GM23338 (cell line): ENCODE measurements at regions not wholly inside any gene's neighbourhood (a gene's known extent, or its start where the extent isn't known, plus 50 kb on each side); places are given as distances from the start of the nearest gene placed in this dataset.

Experiments
- ATAC-seq: fragments of 200-7000 bp; cut with Tn5 transposase; 3 replicates; pipeline ENCODE4 v1.9.1; 2020
- DNase-seq: peaks from one replicate; pipeline ENCODE4 v3.0.0-alpha.2; 2015; ENCODE audit warnings: low spot score
- H2AFZ ChIP-seq: fragments of 200-600 bp; sonication (generic); 2 replicates; pipeline ENCODE4 v1.8.0; 2016; ENCODE audit warnings: antibody characterized with exemption, mild to moderate bottlenecking, moderate library complexity
- H3F3A ChIP-seq: fragments of 200-600 bp; sonication (generic); replicated peaks from 2 replicates; pipeline ENCODE4 v1.8.0; 2017; ENCODE audit warnings: antibody characterized with exemption, mixed run types, low read depth
- H3K27ac ChIP-seq: fragments of 200-600 bp; sonication (generic); 2 replicates; pipeline ENCODE4 v1.6.1; 2016; ENCODE audit warnings: low read depth
- H3K27me3 ChIP-seq: fragments of 200-600 bp; sonication (generic); 2 replicates; pipeline ENCODE4 v1.8.0; 2016; ENCODE audit warnings: mild to moderate bottlenecking, mixed run types, moderate library complexity; ENCODE audit not compliant: insufficient read depth
- H3K36me3 ChIP-seq: fragments of 200-600 bp; sonication (generic); 2 replicates; pipeline ENCODE4 v1.8.0; 2016; ENCODE audit warnings: mild to moderate bottlenecking; ENCODE audit not compliant: insufficient read depth
- H3K4me1 ChIP-seq: fragments of 200-600 bp; sonication (generic); 2 replicates; pipeline ENCODE4 v1.8.0; 2016; ENCODE audit warnings: mild to moderate bottlenecking, moderate library complexity; ENCODE audit not compliant: insufficient read depth
- H3K4me2 ChIP-seq: fragments of 200-600 bp; sonication (generic); 2 replicates; pipeline ENCODE4 v1.7.1; 2017; ENCODE audit warnings: mixed run types
- H3K4me3 ChIP-seq: fragments of 200-600 bp; sonication (generic); 2 replicates; pipeline ENCODE4 v1.6.1; 2016; ENCODE audit warnings: mixed run types
- H3K79me2 ChIP-seq: fragments of 200-600 bp; sonication (generic); replicated peaks from 2 replicates; pipeline ENCODE4 v1.8.0; 2017; ENCODE audit warnings: mild to moderate bottlenecking; ENCODE audit not compliant: insufficient read depth
- H3K9me2 ChIP-seq: fragments of 200-600 bp; sonication (generic); 2 replicates; pipeline ENCODE4 v1.8.0; 2017; ENCODE audit not compliant: insufficient read depth
- H4K20me1 ChIP-seq: fragments of 200-600 bp; sonication (generic); replicated peaks from 2 replicates; pipeline ENCODE4 v1.8.0; 2017; ENCODE audit warnings: mild to moderate bottlenecking; ENCODE audit not compliant: insufficient read depth
- H3K27ac Mint-ChIP-seq: 2 replicates; pipeline ENCODE4 v1.8.0; 2020; ENCODE audit warnings: inconsistent platforms, mild to moderate bottlenecking, moderate library complexity, mixed read lengths
- H3K27me3 Mint-ChIP-seq: 3 replicates; pipeline ENCODE4 v1.8.0; 2022; ENCODE audit warnings: low read depth, mild to moderate bottlenecking, moderate library complexity, mixed read lengths, inconsistent platforms; ENCODE audit not compliant: insufficient read depth, poor library complexity
- H3K36me3 Mint-ChIP-seq: 3 replicates; pipeline ENCODE4 v1.8.0; 2021; ENCODE audit warnings: low read depth, mild to moderate bottlenecking, inconsistent platforms, moderate library complexity, mixed read lengths
- H3K4me1 Mint-ChIP-seq: 3 replicates; pipeline ENCODE4 v1.8.0; 2020; ENCODE audit warnings: mild to moderate bottlenecking, inconsistent platforms, mixed read lengths
- H3K4me3 Mint-ChIP-seq: 3 replicates; pipeline ENCODE4 v1.8.0; 2021; ENCODE audit warnings: moderate library complexity, mild to moderate bottlenecking, inconsistent platforms, mixed read lengths
- H3K9me3 Mint-ChIP-seq: 3 replicates; pipeline ENCODE4 v1.8.0; 2020; ENCODE audit warnings: moderate library complexity, mild to moderate bottlenecking, inconsistent platforms, mixed read lengths
- CREB1 ChIP-seq: fragments of 250-450 bp; sonication (Bioruptor Pico); IDR thresholded peaks from 2 replicates; pipeline ENCODE4 v1.5.0; 2020; ENCODE audit warnings: low read depth, mild to moderate bottlenecking, moderate library complexity
- CTCF ChIP-seq, 2 experiments: fragments of 200-600 bp in 1 of 2; sonication (generic) in 1 of 2; conservative IDR thresholded peaks; 2 replicates each; pipeline versions ENCODE4 v1.5.1 to v1.6.1; 2016 to 2017; ENCODE audit warnings: antibody characterized with exemption in 2 of 2, low read depth in 2 of 2, mild to moderate bottlenecking in 2 of 2, moderate library complexity in 1 of 2
- ETS1 ChIP-seq: IDR thresholded peaks from 2 replicates; pipeline ENCODE4 v1.6.1; 2016; ENCODE audit warnings: antibody characterized with exemption
- EZH2 ChIP-seq: fragments of 200-600 bp; sonication (generic); IDR thresholded peaks from one replicate; pipeline ENCODE4 v1.8.0; 2017; ENCODE audit warnings: antibody characterized with exemption, mild to moderate bottlenecking, low read depth; ENCODE audit not compliant: unreplicated experiment
- JUNB ChIP-seq: IDR thresholded peaks from one replicate; pipeline ENCODE4 v1.6.1; 2016; ENCODE audit warnings: antibody characterized with exemption; ENCODE audit not compliant: unreplicated experiment
- POLR2AphosphoS5 ChIP-seq: IDR thresholded peaks from 2 replicates; pipeline ENCODE4 v1.6.1; 2016; ENCODE audit warnings: antibody characterized with exemption, low read depth
- REST ChIP-seq: IDR thresholded peaks from one replicate; pipeline ENCODE4 v1.6.1; 2018; ENCODE audit warnings: antibody characterized with exemption; ENCODE audit not compliant: unreplicated experiment
- ZNF114 ChIP-seq: fragments of 250-450 bp; sonication (Bioruptor Pico); IDR thresholded peaks from 2 replicates; pipeline ENCODE4 v1.5.0; 2020; ENCODE audit warnings: mild to moderate bottlenecking, moderate library complexity

GRCh38 chr12:87136330-87136976 lies 880.3 kb upstream of the MGAT4C start:
- H3K4me3 ChIP-seq, result no peak overlapping the region
- no peaks in the 10 kb centered on the region; the same call in 2 of the 3 replicates for H3K9me3 Mint-ChIP-seq
- no peaks in the 10 kb centered on the region for H3K27me3 Mint-ChIP-seq
- no peak overlapping the region for H3K4me2 ChIP-seq
- no peaks in the 10 kb centered on the region for H3F3A ChIP-seq
- peak overlapping the region; percentile 95 for H2AFZ ChIP-seq
- H3K36me3 Mint-ChIP-seq, result peaks cover 4% of the 10 kb centered on the region; the same call in 2 of the 3 replicates
- DNase-seq (no peak), ATAC-seq (no peak)
- H3K27ac Mint-ChIP-seq, result peak overlapping the region; percentile 92
- H3K4me1 Mint-ChIP-seq, result peaks cover 2% of the 10 kb centered on the region; the same call in 1 of the 3 replicates
- no peaks in the 10 kb centered on the region for H3K27me3 ChIP-seq
- no peaks in the 10 kb centered on the region for H3K36me3 ChIP-seq
- H3K79me2 ChIP-seq, result no peaks in the 10 kb centered on the region
- no peaks in the 10 kb centered on the region for H4K20me1 ChIP-seq
- TF ChIP-seq CREB1 (no peak), EZH2 (no peak), CTCF (conservative IDR thresholded peaks at IDR 0.05; ENCODE audit: low read depth in 2 of 2) (no peak), JUNB (no peak), ETS1 (no peak)
- H3K4me3 Mint-ChIP-seq, result no peak overlapping the region
- H3K9me2 ChIP-seq, result peaks cover 3% of the 10 kb centered on the region; the same call in 1 of the 2 replicates
- H3K27ac ChIP-seq, result no peak overlapping the region
- H3K4me1 ChIP-seq, result no peaks in the 10 kb centered on the region

GRCh38 chr12:87127272-87127671 lies 871.1 kb upstream of the MGAT4C start:
- H3K27ac ChIP-seq, result no peak overlapping the region
- H3K4me3 ChIP-seq, result no peak overlapping the region
- H3K4me2 ChIP-seq, result no peak overlapping the region
- peak overlapping the region; percentile 49; the same call in 1 of the 2 replicates for H2AFZ ChIP-seq
- DNase-seq, result no peak
- H3F3A ChIP-seq, result no peaks in the 10 kb centered on the region
- no peaks in the 10 kb centered on the region for H3K27me3 ChIP-seq
- H3K36me3 ChIP-seq, result no peaks in the 10 kb centered on the region; the same call in 1 of the 2 replicates
- no peak overlapping the region for H3K27ac Mint-ChIP-seq
- no peak for ATAC-seq
- peaks cover 15% of the 10 kb centered on the region for H3K9me3 Mint-ChIP-seq
- no peaks in the 10 kb centered on the region for H3K79me2 ChIP-seq
- TF ChIP-seq JUNB, result no peak
- no peak overlapping the region for H3K4me3 Mint-ChIP-seq
- peaks cover under 1% of the 10 kb centered on the region; the same call in 1 of the 3 replicates for H3K4me1 Mint-ChIP-seq
- no peaks in the 10 kb centered on the region for H3K27me3 Mint-ChIP-seq
- no peaks in the 10 kb centered on the region for H3K4me1 ChIP-seq
- H4K20me1 ChIP-seq, result no peaks in the 10 kb centered on the region
- peaks cover 18% of the 10 kb centered on the region; the same call in 2 of the 3 replicates for H3K36me3 Mint-ChIP-seq
- no peaks in the 10 kb centered on the region for H3K9me2 ChIP-seq

GRCh38 chr12:87121896-87122295 lies 865.7 kb upstream of the MGAT4C start:
- Mint-ChIP-seq H3K27ac (no peak overlapping the region), H3K9me3 (peaks cover 15% of the 10 kb centered on the region), H3K4me3 (no peak overlapping the region), H3K4me1 (peaks cover 6% of the 10 kb centered on the region; the same call in 2 of the 3 replicates), H3K36me3 (peaks cover 18% of the 10 kb centered on the region; the same call in 2 of the 3 replicates), H3K27me3 (no peaks in the 10 kb centered on the region)
- no peaks in the 10 kb centered on the region for H3K79me2 ChIP-seq
- H3K9me2 ChIP-seq, result no peaks in the 10 kb centered on the region; the same call in 1 of the 2 replicates
- no peak overlapping the region for H2AFZ ChIP-seq
- peaks cover under 1% of the 10 kb centered on the region; the same call in 1 of the 2 replicates for H3K4me1 ChIP-seq
- no peak overlapping the region for H3K4me2 ChIP-seq
- no peak overlapping the region for H3K4me3 ChIP-seq
- no peaks in the 10 kb centered on the region for H3K27me3 ChIP-seq
- H4K20me1 ChIP-seq, result no peaks in the 10 kb centered on the region
- DNase-seq, result no peak
- no peak for ATAC-seq
- no peaks in the 10 kb centered on the region for H3F3A ChIP-seq
- no peaks in the 10 kb centered on the region; the same call in 1 of the 2 replicates for H3K36me3 ChIP-seq
- H3K27ac ChIP-seq, result no peak overlapping the region
- TF ChIP-seq CREB1 (no peak), ZNF114 (CRISPR knock-in tag) (no peak), POLR2AphosphoS5 (no peak), REST (no peak)
